NCI-H1436 (cell line): ENCODE measurements at regions not wholly inside any gene's neighbourhood (a gene's known extent, or its start where the extent isn't known, plus 50 kb on each side); places are given as distances from the start of the nearest gene placed in this dataset.

Experiments
- DNase-seq: peaks from one replicate; lab custom pipeline; 2025; lab: John Stamatoyannopoulos, UW

GRCh38 chr3:170752571-170753155, 117.3 kb downstream of the RPL22L1 start:
- DNase-seq: no peak

GRCh38 chr3:170751899-170752293, 118.1 kb downstream of the RPL22L1 start:
- DNase-seq: no peak

GRCh38 chr3:170751083-170751898, 118.7 kb downstream of the RPL22L1 start:
- DNase-seq: no peak

GRCh38 chr3:170750478-170750830, 119.5 kb downstream of the RPL22L1 start:
- no peak for DNase-seq

- DNase-seq: no peak
Observed at GRCh38 chr3:170749765-170750477, 120.1 kb downstream of the RPL22L1 start.

GRCh38 chr3:170749185-170749584, 120.8 kb downstream of the RPL22L1 start:
- DNase-seq: no peak

GRCh38 chr3:170746175-170746942, 123.6 kb downstream of the RPL22L1 start:
- no peak for DNase-seq

- no peak for DNase-seq
Observed at GRCh38 chr3:170745211-170745718, 124.7 kb downstream of the RPL22L1 start.

- DNase-seq: no peak
Observed at GRCh38 chr3:170741756-170742529, 128.1 kb downstream of the RPL22L1 start.

- no peak for DNase-seq
Observed at GRCh38 chr3:170740726-170741591, 129.0 kb downstream of the RPL22L1 start.

- DNase-seq: no peak
Observed at GRCh38 chr3:170740285-170740684, 129.7 kb downstream of the RPL22L1 start.

- no peak for DNase-seq
Observed at GRCh38 chr3:170739410-170739809, 130.6 kb downstream of the RPL22L1 start.

- DNase-seq: no peak
Observed at GRCh38 chr3:170738766-170739165, 131.2 kb downstream of the RPL22L1 start.

- no peak for DNase-seq
Observed at GRCh38 chr3:170737498-170738162, 132.4 kb downstream of the RPL22L1 start.

- DNase-seq: no peak
Observed at GRCh38 chr3:170735821-170736220, 134.2 kb downstream of the RPL22L1 start.

- no peak for DNase-seq
Observed at GRCh38 chr3:170734735-170735065, 135.3 kb downstream of the RPL22L1 start.

- no peak for DNase-seq
Observed at GRCh38 chr3:170734043-170734734, 135.8 kb downstream of the RPL22L1 start.

GRCh38 chr3:170732660-170733245, 137.2 kb downstream of the RPL22L1 start:
- no peak for DNase-seq

GRCh38 chr3:170731281-170731680, 138.7 kb downstream of the RPL22L1 start:
- DNase-seq: no peak
